CD4-positive, alpha-beta T cell (primary cell): ENCODE measurements at regions not wholly inside any gene's neighbourhood (a gene's known extent, or its start where the extent isn't known, plus 50 kb on each side); places are given as distances from the start of the nearest gene placed in this dataset.

Experiments
- ATAC-seq: fragments of 200-7000 bp; cut with Tn5 transposase; one replicate; pipeline ENCODE4 v1.10.0; 2022; ENCODE audit warnings: mild to moderate bottlenecking; ENCODE audit not compliant: poor library complexity
- CTCF ChIA-PET: fragments of 350-600 bp; sonication (Branson Sonifier 250); formaldehyde crosslinking; loops from one replicate; lab custom pipeline; 2021; ENCODE audit warnings: antibody characterized with exemption, inconsistent platforms; lab: Charles Lee
- POLR2A ChIA-PET: fragments of 350-600 bp; sonication (Branson Sonifier 250); formaldehyde crosslinking; loops from one replicate; lab custom pipeline; 2021; ENCODE audit warnings: antibody characterized with exemption, inconsistent platforms; lab: Charles Lee
- DNase-seq, 14 experiments: peaks; one replicate each; pipeline ENCODE4 v3.0.0-alpha.2; 2013 to 2020; ENCODE audit warnings: mixed read lengths in 2 of 14
- H3K27ac ChIP-seq, 2 donors: one replicate each; pipeline versions ENCODE4 v1.5.1 to v1.7.0; 2013; ENCODE audit warnings: low read length in 2 of 2, low read depth in 1 of 2, mild to moderate bottlenecking in 1 of 2
- H3K27me3 ChIP-seq, 2 experiments: 1 replicate in 1 of 2; 2 replicates in 1 of 2; pipeline versions ENCODE4 v1.6.1 to v1.7.0; 2013; ENCODE audit warnings: low read length in 2 of 2, control low read depth in 1 of 2, mild to moderate bottlenecking in 1 of 2, moderate library complexity in 1 of 2; ENCODE audit not compliant: insufficient read depth in 2 of 2, control insufficient read depth in 1 of 2
- H3K36me3 ChIP-seq: one replicate; pipeline ENCODE4 v1.6.1; 2013; ENCODE audit warnings: low read length, control low read depth; ENCODE audit not compliant: insufficient read depth
- H3K4me1 ChIP-seq: one replicate; pipeline ENCODE4 v1.6.1; 2013; ENCODE audit warnings: low read length, control low read depth; ENCODE audit not compliant: insufficient read depth
- H3K4me3 ChIP-seq: one replicate; pipeline ENCODE4 v1.5.1; 2013; ENCODE audit warnings: mild to moderate bottlenecking, low read length, moderate library complexity
- H3K9me3 ChIP-seq, 2 experiments: 1 replicate in 1 of 2; 2 replicates in 1 of 2; pipeline versions ENCODE4 v1.6.1 to v1.7.0; 2013; ENCODE audit warnings: low read length in 2 of 2, mild to moderate bottlenecking in 2 of 2, control low read depth in 1 of 2, moderate library complexity in 1 of 2; ENCODE audit not compliant: control insufficient read depth in 1 of 2, insufficient read depth in 1 of 2
- H3K27ac Mint-ChIP-seq: one replicate; pipeline ENCODE4 v1.8.0; 2020; ENCODE audit warnings: mixed read lengths
- H3K27me3 Mint-ChIP-seq: one replicate; pipeline ENCODE4 v1.8.0; 2021; ENCODE audit warnings: mixed read lengths
- H3K36me3 Mint-ChIP-seq: one replicate; pipeline ENCODE4 v1.8.0; 2021; ENCODE audit warnings: low read depth, mixed read lengths
- H3K4me1 Mint-ChIP-seq: one replicate; pipeline ENCODE4 v1.8.0; 2021; ENCODE audit warnings: low read depth, mixed read lengths
- H3K4me3 Mint-ChIP-seq: one replicate; pipeline ENCODE4 v1.8.0; 2020; ENCODE audit warnings: mild to moderate bottlenecking, mixed read lengths
- H3K9me3 Mint-ChIP-seq: one replicate; pipeline ENCODE4 v1.8.0; 2020; ENCODE audit warnings: mixed read lengths
- intact Hi-C, 2 experiments: fragments of 100-400 bp; cut with DNase I in 1 of 2; cut with micrococcal nuclease in 1 of 2; formaldehyde crosslinking; loops; one replicate each; pipeline versions ENCODE4 v1.15.1 to v1.9.0; 2023 to 2025; cut with DNase I, micrococcal nuclease
- TF ChIP-seq, protein P1 (sequence below): fragments of 200-600 bp; IDR thresholded peaks from one replicate; pipeline ENCODE4 v1.8.0; 2022; ENCODE audit warnings: antibody characterized with exemption, mild to moderate bottlenecking

- Mint-ChIP-seq H3K36me3 (no peaks in the 10 kb centered on the region), H3K9me3 (no peaks in the 10 kb centered on the region), H3K4me1 (no peaks in the 10 kb centered on the region), H3K4me3 (no peak overlapping the region), H3K27me3 (peaks cover 34% of the 10 kb centered on the region), H3K27ac (no peak overlapping the region)
- TF ChIP-seq, protein P1, sequence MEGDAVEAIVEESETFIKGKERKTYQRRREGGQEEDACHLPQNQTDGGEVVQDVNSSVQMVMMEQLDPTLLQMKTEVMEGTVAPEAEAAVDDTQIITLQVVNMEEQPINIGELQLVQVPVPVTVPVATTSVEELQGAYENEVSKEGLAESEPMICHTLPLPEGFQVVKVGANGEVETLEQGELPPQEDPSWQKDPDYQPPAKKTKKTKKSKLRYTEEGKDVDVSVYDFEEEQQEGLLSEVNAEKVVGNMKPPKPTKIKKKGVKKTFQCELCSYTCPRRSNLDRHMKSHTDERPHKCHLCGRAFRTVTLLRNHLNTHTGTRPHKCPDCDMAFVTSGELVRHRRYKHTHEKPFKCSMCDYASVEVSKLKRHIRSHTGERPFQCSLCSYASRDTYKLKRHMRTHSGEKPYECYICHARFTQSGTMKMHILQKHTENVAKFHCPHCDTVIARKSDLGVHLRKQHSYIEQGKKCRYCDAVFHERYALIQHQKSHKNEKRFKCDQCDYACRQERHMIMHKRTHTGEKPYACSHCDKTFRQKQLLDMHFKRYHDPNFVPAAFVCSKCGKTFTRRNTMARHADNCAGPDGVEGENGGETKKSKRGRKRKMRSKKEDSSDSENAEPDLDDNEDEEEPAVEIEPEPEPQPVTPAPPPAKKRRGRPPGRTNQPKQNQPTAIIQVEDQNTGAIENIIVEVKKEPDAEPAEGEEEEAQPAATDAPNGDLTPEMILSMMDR = no peak
- no peak for ATAC-seq
- Histone ChIP-seq H3K27ac (no peak overlapping the region), H3K4me3 (no peak overlapping the region), H3K9me3 (peaks cover 0 to 7% of the 10 kb centered on the region in 2 experiments), H3K27me3 (peaks cover 0 to 11% of the 10 kb centered on the region in 2 experiments), H3K4me1 (no peaks in the 10 kb centered on the region), H3K36me3 (no peaks in the 10 kb centered on the region)
- POLR2A ChIA-PET = no interaction called here
- DNase-seq = no peak
- CTCF ChIA-PET = no interaction called here
- intact Hi-C loops = no loop called here
These were observed 268.0 kb downstream of the LRFN2 start for GRCh38 chr6:40319124-40319523.

GRCh38 chr6:40315060-40315459 is 272.1 kb downstream of the LRFN2 start:
- H3K36me3 ChIP-seq = no peaks in the 10 kb centered on the region
- H3K36me3 Mint-ChIP-seq = no peaks in the 10 kb centered on the region
- H3K27ac Mint-ChIP-seq = no peak overlapping the region
- H3K27me3 Mint-ChIP-seq = peaks cover 21% of the 10 kb centered on the region
- intact Hi-C loops = no loop called here
- DNase-seq (no peak), ATAC-seq (no peak)
- no peak overlapping the region for H3K4me3 Mint-ChIP-seq
- POLR2A ChIA-PET = no interaction called here
- H3K9me3 Mint-ChIP-seq = no peaks in the 10 kb centered on the region
- CTCF ChIA-PET = no interaction called here
- peaks cover 0 to 7% of the 10 kb centered on the region in 2 experiments for H3K27me3 ChIP-seq
- TF ChIP-seq, protein P1 = no peak
- H3K4me1 ChIP-seq = no peaks in the 10 kb centered on the region
- H3K27ac ChIP-seq = no peak overlapping the region
- no peak overlapping the region for H3K4me3 ChIP-seq
- peaks cover 0 to 3% of the 10 kb centered on the region in 2 experiments for H3K9me3 ChIP-seq
- no peaks in the 10 kb centered on the region for H3K4me1 Mint-ChIP-seq

DNA sequence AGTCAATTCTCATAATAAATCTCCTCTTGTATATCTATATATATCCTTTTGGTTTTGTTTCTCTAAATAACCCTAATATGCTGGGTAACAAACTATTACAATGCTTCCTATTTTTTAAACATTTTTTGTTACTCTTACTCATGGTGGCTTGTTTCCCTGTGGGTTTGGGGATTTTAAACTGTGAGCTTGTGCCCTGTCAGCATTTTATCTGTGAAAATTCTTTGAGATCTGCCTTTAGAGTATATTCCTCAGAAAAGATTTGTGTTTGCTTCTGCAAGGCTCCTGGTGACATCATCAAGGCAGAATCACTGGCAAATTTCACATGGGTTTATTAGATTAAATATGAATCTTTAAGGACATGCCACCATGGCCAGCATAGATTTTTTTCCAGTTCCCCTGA is 273.6 kb downstream of the LRFN2 start:
- ATAC-seq = no peak
- DNase-seq = no peak
- TF ChIP-seq, protein P1 = no peak
- no peaks in the 10 kb centered on the region for H3K36me3 ChIP-seq
- no peaks in the 10 kb centered on the region for H3K4me1 Mint-ChIP-seq
- no peak overlapping the region for H3K4me3 Mint-ChIP-seq
- intact Hi-C loops = no loop called here
- no peaks in the 10 kb centered on the region for H3K9me3 Mint-ChIP-seq
- no peak overlapping the region for H3K27ac Mint-ChIP-seq
- peaks cover 2 to 11% of the 10 kb centered on the region in 2 experiments for H3K27me3 ChIP-seq
- H3K9me3 ChIP-seq = peaks cover 0 to 3% of the 10 kb centered on the region in 2 experiments
- H3K4me3 ChIP-seq = no peak overlapping the region
- H3K27ac ChIP-seq = no peak overlapping the region
- ChIA-PET POLR2A (no interaction called here), CTCF (no interaction called here)
- H3K4me1 ChIP-seq = no peaks in the 10 kb centered on the region
- no peaks in the 10 kb centered on the region for H3K36me3 Mint-ChIP-seq
- H3K27me3 Mint-ChIP-seq = peaks cover 30% of the 10 kb centered on the region
